GM12872 (cell line): ENCODE measurements at regions not wholly inside any gene's neighbourhood (a gene's known extent, or its start where the extent isn't known, plus 50 kb on each side); places are given as distances from the start of the nearest gene placed in this dataset.

Experiments
- CTCF ChIP-seq: IDR thresholded peaks from 3 replicates; pipeline ENCODE4 v1.5.1; 2011; ENCODE audit warnings: low read depth, mild to moderate bottlenecking, low read length, moderate library complexity; ENCODE audit not compliant: insufficient read depth

- TF ChIP-seq CTCF: no peak
Observed at GRCh38 chr22:23007823-23008222, 62.5 kb upstream of the GNAZ start.

- no peak for TF ChIP-seq CTCF
Observed at GRCh38 chr22:23008896-23009295, 61.4 kb upstream of the GNAZ start.
